IPS-NIHi7 (cell line): ENCODE measurements at regions not wholly inside any gene's neighbourhood (a gene's known extent, or its start where the extent isn't known, plus 50 kb on each side); places are given as distances from the start of the nearest gene placed in this dataset.

Experiments
- DNase-seq: peaks from one replicate; pipeline ENCODE4 v3.0.0; 2012; ENCODE audit warnings: mixed read lengths; ENCODE audit errors: extremely low spot score

GRCh38 chr5:118687661-118688621, 300.4 kb downstream of the DTWD2 start:
- no peak for DNase-seq

GRCh38 chr5:118687100-118687499, 301.2 kb downstream of the DTWD2 start:
- no peak for DNase-seq

GRCh38 chr5:118681655-118682054, 306.7 kb downstream of the DTWD2 start:
- DNase-seq, result no peak

- no peak for DNase-seq
These were observed 308.9 kb downstream of the DTWD2 start for GRCh38 chr5:118679264-118679940.

GRCh38 chr5:118678746-118679145, 309.6 kb downstream of the DTWD2 start:
- no peak for DNase-seq

GRCh38 chr5:118675247-118675646, 313.1 kb downstream of the DTWD2 start:
- DNase-seq, result no peak

- no peak for DNase-seq
These were observed 330.8 kb downstream of the DTWD2 start for GRCh38 chr5:118657576-118657975.

GRCh38 chr5:118653872-118654271, 334.5 kb downstream of the DTWD2 start:
- no peak for DNase-seq

- DNase-seq, result no peak
These were observed 335.2 kb downstream of the DTWD2 start for GRCh38 chr5:118653183-118653582.

GRCh38 chr5:118651002-118651401, 337.3 kb downstream of the DTWD2 start:
- no peak for DNase-seq

GRCh38 chr5:118647587-118647986, 340.8 kb downstream of the DTWD2 start:
- no peak for DNase-seq

GRCh38 chr5:118646917-118647316, 341.4 kb downstream of the DTWD2 start:
- DNase-seq, result no peak

GRCh38 chr5:118637947-118638670, 350.2 kb downstream of the DTWD2 start:
- DNase-seq, result no peak

GRCh38 chr5:118628660-118629354, 359.5 kb downstream of the DTWD2 start:
- DNase-seq, result peak; percentile 27

- DNase-seq, result no peak
These were observed 368.1 kb downstream of the DTWD2 start for GRCh38 chr5:118620233-118620632.

GRCh38 chr5:118619823-118620222, 368.5 kb downstream of the DTWD2 start:
- DNase-seq, result no peak

- no peak for DNase-seq
These were observed 372.1 kb downstream of the DTWD2 start for GRCh38 chr5:118616281-118616680.

GRCh38 chr5:118614731-118615456, 373.5 kb downstream of the DTWD2 start:
- no peak for DNase-seq

- DNase-seq, result peak; percentile 70
These were observed 376.9 kb downstream of the DTWD2 start for GRCh38 chr5:118611332-118611945.

GRCh38 chr5:118606940-118607339, 381.4 kb downstream of the DTWD2 start:
- no peak for DNase-seq

GRCh38 chr5:118605761-118606160, 382.6 kb downstream of the DTWD2 start:
- DNase-seq, result no peak
